ENCODE measurements at regions not wholly inside any gene's neighbourhood (a gene's known extent, or its start where the extent isn't known, plus 50 kb on each side); places are given as distances from the start of the nearest gene placed in this dataset.

DNA sequence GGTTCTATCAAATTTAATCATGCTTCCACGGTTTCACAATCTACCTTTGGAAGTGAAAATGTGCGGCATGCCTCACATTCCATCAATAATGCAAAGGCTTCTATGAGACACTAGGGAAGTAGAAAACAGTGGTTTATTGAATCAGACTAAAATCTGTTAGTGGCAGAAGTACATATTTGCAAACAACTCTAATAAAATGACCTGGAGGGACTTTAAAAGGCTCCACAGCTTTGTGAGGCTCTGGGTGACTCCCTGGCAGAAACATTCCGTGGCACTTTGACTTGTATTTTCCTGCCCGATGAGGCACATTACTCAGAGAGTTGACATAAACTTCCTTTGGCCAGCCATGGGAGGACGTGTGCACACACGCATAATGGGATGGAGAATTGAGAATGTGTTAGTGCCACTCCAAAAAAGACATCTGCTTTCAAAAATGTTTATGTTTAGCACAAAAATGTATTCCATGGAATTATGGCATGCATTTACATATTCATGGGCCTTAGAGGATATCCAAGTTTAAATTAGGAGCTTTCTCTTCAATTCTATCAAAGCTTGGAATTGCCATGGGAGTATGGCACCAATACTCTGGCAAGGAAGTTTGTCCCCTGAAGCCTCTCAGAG lies 60.0 kb upstream of the SSX2IP start:
- Histone ChIP-seq H3K27ac (no peak overlapping the region), H3K9me3 (replicated peaks in 1 of 11) (no peaks in the 10 kb centered on the region), H4K20me1 (no peaks in the 10 kb centered on the region), H3K4me1 (no peaks in the 10 kb centered on the region), H3K4me3 (no peak overlapping the region), H3K36me3 (no peaks in the 10 kb centered on the region), H3K27me3 (no peaks in the 10 kb centered on the region), H3K4me2 (no peak overlapping the region), H3K9ac (no peak overlapping the region)
- no peak for TF ChIP-seq Cebpa-rat (IDR thresholded peaks at IDR 0.05)

DNA sequence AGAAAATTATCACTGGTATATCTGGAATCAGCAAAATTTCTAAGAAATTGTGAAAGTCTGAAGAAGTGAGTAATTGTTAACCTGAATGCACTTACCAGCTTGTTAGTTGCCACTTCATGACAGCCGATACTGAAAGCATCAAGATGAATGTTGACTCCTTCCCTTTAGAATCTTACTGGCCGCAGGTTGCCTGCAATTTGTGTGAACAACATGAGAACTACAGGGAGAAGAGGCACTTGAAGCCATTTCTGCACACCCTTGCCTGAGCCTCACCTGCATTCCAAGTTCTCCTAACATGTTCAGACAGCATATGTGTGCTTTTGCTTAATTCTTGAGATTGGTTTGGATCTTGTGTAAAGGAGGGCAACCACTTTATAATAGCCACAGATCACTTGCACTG lies 59.2 kb upstream of the SSX2IP start:
- no peak overlapping the region for H3K9ac ChIP-seq
- no peak overlapping the region for H3K27ac ChIP-seq
- H3K4me2 ChIP-seq = no peak overlapping the region
- no peaks in the 10 kb centered on the region for H3K27me3 ChIP-seq
- H3K4me1 ChIP-seq = no peaks in the 10 kb centered on the region
- H4K20me1 ChIP-seq = no peaks in the 10 kb centered on the region
- no peaks in the 10 kb centered on the region for H3K9me3 ChIP-seq (replicated peaks in 1 of 11)
- no peak for TF ChIP-seq Cebpa-rat (IDR thresholded peaks at IDR 0.05)
- H3K4me3 ChIP-seq = no peak overlapping the region
- H3K36me3 ChIP-seq = no peaks in the 10 kb centered on the region

DNA sequence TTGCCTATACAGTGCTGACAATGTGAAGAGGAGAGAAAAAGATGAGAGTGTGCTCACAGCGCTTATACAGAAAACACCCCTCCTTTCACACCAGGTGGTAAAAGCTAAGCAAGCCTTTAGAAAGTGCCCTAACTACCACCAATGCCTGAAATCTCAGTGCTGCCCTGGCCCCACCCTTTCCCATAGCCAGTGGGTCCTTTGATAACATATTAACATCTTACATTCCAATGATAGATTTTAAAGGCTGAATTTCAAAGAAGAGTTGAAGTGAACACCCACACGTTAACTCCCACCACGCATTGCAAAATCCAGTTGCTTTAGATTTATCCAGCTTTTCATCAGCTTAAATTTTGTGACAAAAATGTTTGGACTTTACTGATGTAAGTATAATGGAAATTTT lies 58.1 kb upstream of the SSX2IP start:
- TF ChIP-seq Cebpa-rat (IDR thresholded peaks at IDR 0.05) = no peak
- Histone ChIP-seq H4K20me1 (no peaks in the 10 kb centered on the region), H3K4me2 (no peak overlapping the region), H3K4me1 (no peaks in the 10 kb centered on the region), H3K27ac (no peak overlapping the region), H3K9ac (no peak overlapping the region), H3K9me3 (replicated peaks in 1 of 11) (no peaks in the 10 kb centered on the region), H3K4me3 (no peak overlapping the region), H3K36me3 (no peaks in the 10 kb centered on the region), H3K27me3 (no peaks in the 10 kb centered on the region)

DNA sequence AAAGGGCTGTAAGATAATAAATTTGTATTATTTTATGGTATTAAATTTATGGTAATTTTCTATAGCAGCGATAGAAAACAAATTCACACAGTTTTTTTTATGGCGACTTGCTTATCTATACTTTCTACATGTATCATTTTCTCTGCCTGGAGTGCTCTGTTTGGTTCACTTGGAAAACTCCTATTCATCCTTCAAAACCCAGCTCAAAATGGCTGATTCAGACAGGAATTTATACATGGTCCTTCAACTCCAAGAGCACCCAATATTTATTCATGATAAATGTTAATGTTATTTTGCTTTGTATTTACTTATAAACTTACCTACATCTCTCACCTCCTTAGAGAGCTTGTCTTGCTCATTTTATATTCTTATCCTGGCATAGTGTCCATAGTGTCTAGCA lies 55.6 kb upstream of the SSX2IP start:
- Histone ChIP-seq H3K9me3 (replicated peaks in 1 of 11) (no peaks in the 10 kb centered on the region), H4K20me1 (no peaks in the 10 kb centered on the region), H3K4me1 (no peaks in the 10 kb centered on the region), H3K27me3 (no peaks in the 10 kb centered on the region), H3K9ac (no peak overlapping the region), H3K36me3 (no peaks in the 10 kb centered on the region), H3K4me3 (no peak overlapping the region), H3K4me2 (no peak overlapping the region), H3K27ac (no peak overlapping the region)
- no peak for TF ChIP-seq Cebpa-rat (IDR thresholded peaks at IDR 0.05)

DNA sequence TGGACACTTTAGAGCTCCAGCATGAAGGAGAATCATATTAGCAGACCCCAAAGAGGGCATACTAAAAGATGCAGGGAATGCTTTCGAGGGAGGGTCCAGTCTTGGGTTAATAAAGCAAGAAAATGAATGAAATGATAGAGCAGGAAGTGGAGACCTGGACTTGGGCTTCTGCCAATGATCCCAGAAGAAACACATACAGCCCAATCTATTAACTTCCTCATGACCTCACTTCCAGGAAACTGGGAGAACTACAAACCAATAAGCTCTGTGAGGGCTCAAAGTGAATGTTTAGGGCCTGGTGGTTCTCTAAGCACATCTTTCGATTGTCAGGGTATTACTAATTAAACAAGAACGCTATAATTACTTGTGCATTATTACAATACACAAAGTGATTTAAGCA lies 53.6 kb upstream of the SSX2IP start:
- H3K9ac ChIP-seq = no peak overlapping the region
- H3K27me3 ChIP-seq = no peaks in the 10 kb centered on the region
- no peak overlapping the region for H3K27ac ChIP-seq
- no peaks in the 10 kb centered on the region for H3K9me3 ChIP-seq (replicated peaks in 1 of 11)
- no peaks in the 10 kb centered on the region for H4K20me1 ChIP-seq
- H3K36me3 ChIP-seq = no peaks in the 10 kb centered on the region
- H3K4me2 ChIP-seq = no peak overlapping the region
- TF ChIP-seq Cebpa-rat (IDR thresholded peaks at IDR 0.05) = no peak
- no peak overlapping the region for H3K4me3 ChIP-seq
- no peaks in the 10 kb centered on the region for H3K4me1 ChIP-seq

DNA sequence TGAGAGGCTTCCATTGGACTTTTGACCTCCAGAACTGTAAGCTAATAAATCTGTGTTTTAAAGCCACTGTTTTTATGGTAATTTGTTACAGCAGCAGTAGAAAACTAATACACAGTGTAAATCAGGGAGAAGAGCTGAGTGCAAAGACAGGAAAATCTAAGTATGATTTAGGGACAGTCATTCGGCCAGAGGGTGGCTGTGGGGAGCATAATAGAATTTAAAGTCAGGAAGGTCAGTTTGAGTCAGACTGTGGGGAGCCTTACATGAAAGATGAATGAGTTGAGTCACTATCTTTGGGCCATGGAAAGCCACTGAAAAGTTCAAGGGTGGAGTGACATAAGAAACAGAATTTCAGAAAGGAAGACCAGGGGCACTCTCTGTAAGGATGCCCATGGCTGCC lies 52.4 kb upstream of the SSX2IP start:
- TF ChIP-seq Cebpa-rat (IDR thresholded peaks at IDR 0.05) = no peak
- H3K4me1 ChIP-seq = peaks cover 0 to 2% (median 0%) of the 10 kb centered on the region in 10 experiments; a peak in 1 of 20 replicates
- H3K36me3 ChIP-seq = no peaks in the 10 kb centered on the region
- H3K27ac ChIP-seq = no peak overlapping the region
- no peaks in the 10 kb centered on the region for H4K20me1 ChIP-seq
- no peak overlapping the region for H3K4me3 ChIP-seq
- H3K9ac ChIP-seq = no peak overlapping the region
- no peak overlapping the region for H3K4me2 ChIP-seq
- H3K27me3 ChIP-seq = no peaks in the 10 kb centered on the region
- no peaks in the 10 kb centered on the region for H3K9me3 ChIP-seq (replicated peaks in 1 of 11)

DNA sequence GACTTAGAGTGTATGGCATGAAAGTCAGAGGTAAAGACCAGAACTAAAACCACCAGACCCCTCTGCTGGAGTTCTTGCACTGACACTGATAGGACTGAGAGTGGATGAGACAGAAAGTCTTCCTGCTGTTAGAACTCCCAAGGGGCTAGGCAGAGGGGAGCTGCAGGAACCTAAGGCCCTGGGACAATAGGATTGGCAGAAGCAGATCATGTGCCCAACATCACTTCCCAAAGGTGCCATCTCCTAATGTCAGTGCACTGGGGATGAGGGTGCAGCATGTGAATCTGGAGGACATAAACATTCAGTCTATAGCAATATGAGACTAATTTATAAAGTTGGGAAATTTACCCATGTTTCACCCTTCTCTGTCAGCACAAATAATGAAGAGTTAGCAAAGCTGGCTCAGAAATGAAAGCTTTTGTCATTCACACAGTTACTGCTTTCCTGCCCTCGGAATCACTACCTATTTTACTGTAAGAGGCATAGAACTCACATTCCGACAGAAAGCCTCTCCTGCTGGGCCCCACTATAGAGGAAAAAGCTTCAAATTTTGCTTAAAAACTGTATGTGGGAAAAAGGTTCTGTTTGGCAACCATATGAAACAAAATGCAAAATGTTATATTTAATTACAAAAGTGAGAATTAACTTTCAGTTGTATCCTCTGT lies 49.9 kb upstream of the SSX2IP start:
- Histone ChIP-seq H3K27ac (no peak overlapping the region), H3K27me3 (no peaks in the 10 kb centered on the region), H3K9ac (no peak overlapping the region), H3K4me1 (peaks cover 0 to 7% (median 0%) of the 10 kb centered on the region in 10 experiments; a peak in 1 of 20 replicates), H3K4me3 (no peak overlapping the region), H4K20me1 (no peaks in the 10 kb centered on the region), H3K9me3 (replicated peaks in 1 of 11) (no peaks in the 10 kb centered on the region), H3K36me3 (no peaks in the 10 kb centered on the region), H3K4me2 (no peak overlapping the region)
- TF ChIP-seq Cebpa-rat (IDR thresholded peaks at IDR 0.05) = no peak
